Colonic mucosa (tissue), 4 donors: ENCODE measurements at regions not wholly inside any gene's neighbourhood (a gene's known extent, or its start where the extent isn't known, plus 50 kb on each side); places are given as distances from the start of the nearest gene placed in this dataset.

ENCODE experiments used
- DNase-seq: peaks from one replicate; pipeline ENCODE4 v3.0.0-alpha.2; 2020
- H3K27ac ChIP-seq: fragments of 200-600 bp; one replicate; pipeline ENCODE4 v1.8.0; 2021
- H3K27me3 ChIP-seq: fragments of 200-600 bp; one replicate; pipeline ENCODE4 v1.8.0; 2021
- H3K36me3 ChIP-seq: fragments of 200-600 bp; one replicate; pipeline ENCODE4 v1.8.0; 2021
- H3K4me1 ChIP-seq: fragments of 200-600 bp; one replicate; pipeline ENCODE4 v1.8.0; 2021; ENCODE audit warnings: mild to moderate bottlenecking
- H3K4me3 ChIP-seq: fragments of 200-600 bp; one replicate; pipeline ENCODE4 v1.8.0; 2021
- H3K9ac ChIP-seq, 2 donors: one replicate each; pipeline ENCODE4 v1.7.0; 2013; ENCODE audit warnings: control low read depth in 2 of 2, low read depth in 2 of 2, low read length in 2 of 2
- H3K9me3 ChIP-seq: fragments of 200-600 bp; one replicate; pipeline ENCODE4 v1.8.0; 2021
- CTCF ChIP-seq: fragments of 200-600 bp; IDR thresholded peaks from one replicate; pipeline ENCODE4 v1.8.0; 2022; ENCODE audit warnings: antibody characterized with exemption, mild to moderate bottlenecking
- intact Hi-C: fragments of 100-400 bp; cut with DNase I; formaldehyde crosslinking; loops from one replicate; pipeline ENCODE4 v1.14.1; 2022
- donor health status: healthy.
- donor health status: DM: no; HTN: no; CAD: no.
- donor health status: DM: no; HTN: no; CAD: no.

- no peak for TF ChIP-seq CTCF
- no peak overlapping the region for H3K9ac ChIP-seq
- intact Hi-C loops = no loop called here
Observed at GRCh38 chr9:22992780-22993179, 546.2 kb downstream of the DMRTA1 start.

GRCh38 chr9:22997923-22998322 lies 551.3 kb downstream of the DMRTA1 start:
- Histone ChIP-seq H3K27ac (no peak overlapping the region), H3K4me1 (no peaks in the 10 kb centered on the region), H3K9ac (no peak overlapping the region), H3K36me3 (no peaks in the 10 kb centered on the region), H3K9me3 (no peaks in the 10 kb centered on the region), H3K27me3 (no peaks in the 10 kb centered on the region), H3K4me3 (no peak overlapping the region)
- no peak for TF ChIP-seq CTCF
- intact Hi-C loops = no loop called here
- DNase-seq = no peak

More at GRCh38 chr9:22992780-22993179, 546.2 kb downstream of the DMRTA1 start:
- H3K36me3 ChIP-seq = no peaks in the 10 kb centered on the region
- DNase-seq = no peak
- no peak overlapping the region for H3K4me3 ChIP-seq
- no peaks in the 10 kb centered on the region for H3K27me3 ChIP-seq
- H3K4me1 ChIP-seq = no peaks in the 10 kb centered on the region
- H3K27ac ChIP-seq = no peak overlapping the region
- no peaks in the 10 kb centered on the region for H3K9me3 ChIP-seq

- Histone ChIP-seq H3K27ac (no peak overlapping the region), H3K4me3 (no peak overlapping the region), H3K9me3 (no peaks in the 10 kb centered on the region), H3K27me3 (no peaks in the 10 kb centered on the region), H3K9ac (no peak overlapping the region), H3K36me3 (no peaks in the 10 kb centered on the region), H3K4me1 (no peaks in the 10 kb centered on the region)
- DNase-seq = no peak
- no peak for TF ChIP-seq CTCF
- intact Hi-C loops = no loop called here
Observed at GRCh38 chr9:23005156-23005555, 558.5 kb downstream of the DMRTA1 start.

- no peak for TF ChIP-seq CTCF
- Histone ChIP-seq H3K9me3 (no peaks in the 10 kb centered on the region), H3K27ac (no peak overlapping the region), H3K4me1 (no peaks in the 10 kb centered on the region), H3K36me3 (no peaks in the 10 kb centered on the region), H3K27me3 (no peaks in the 10 kb centered on the region), H3K4me3 (no peak overlapping the region), H3K9ac (no peak overlapping the region)
- intact Hi-C loops = no loop called here
- DNase-seq = no peak
Observed at GRCh38 chr9:23006127-23006526, 559.5 kb downstream of the DMRTA1 start.

- TF ChIP-seq CTCF = no peak
- no peaks in the 10 kb centered on the region for H3K9me3 ChIP-seq
- no peaks in the 10 kb centered on the region for H3K27me3 ChIP-seq
- H3K4me3 ChIP-seq = no peak overlapping the region
- no peak for DNase-seq
- H3K27ac ChIP-seq = no peak overlapping the region
- H3K9ac ChIP-seq = no peak overlapping the region
- intact Hi-C loops = no loop called here
- no peaks in the 10 kb centered on the region for H3K4me1 ChIP-seq
- H3K36me3 ChIP-seq = no peaks in the 10 kb centered on the region
Observed at GRCh38 chr9:23011669-23012068, 565.0 kb downstream of the DMRTA1 start.

GRCh38 chr9:23015557-23015956 lies 568.9 kb downstream of the DMRTA1 start:
- H3K36me3 ChIP-seq = no peaks in the 10 kb centered on the region
- no peak overlapping the region for H3K4me3 ChIP-seq
- H3K27me3 ChIP-seq = no peaks in the 10 kb centered on the region
- H3K9ac ChIP-seq = no peak overlapping the region
- DNase-seq = no peak
- H3K4me1 ChIP-seq = no peaks in the 10 kb centered on the region
- H3K27ac ChIP-seq = no peak overlapping the region
- intact Hi-C loops = no loop called here
- H3K9me3 ChIP-seq = no peaks in the 10 kb centered on the region
- no peak for TF ChIP-seq CTCF
